Hindlimb muscle (tissue), 1 donor: ENCODE measurements at regions not wholly inside any gene's neighbourhood (a gene's known extent, or its start where the extent isn't known, plus 50 kb on each side); places are given as distances from the start of the nearest gene placed in this dataset.

Source experiments
- DNase-seq: peaks from one replicate; pipeline ENCODE4 v3.0.0-alpha.2; 2013

DNA sequence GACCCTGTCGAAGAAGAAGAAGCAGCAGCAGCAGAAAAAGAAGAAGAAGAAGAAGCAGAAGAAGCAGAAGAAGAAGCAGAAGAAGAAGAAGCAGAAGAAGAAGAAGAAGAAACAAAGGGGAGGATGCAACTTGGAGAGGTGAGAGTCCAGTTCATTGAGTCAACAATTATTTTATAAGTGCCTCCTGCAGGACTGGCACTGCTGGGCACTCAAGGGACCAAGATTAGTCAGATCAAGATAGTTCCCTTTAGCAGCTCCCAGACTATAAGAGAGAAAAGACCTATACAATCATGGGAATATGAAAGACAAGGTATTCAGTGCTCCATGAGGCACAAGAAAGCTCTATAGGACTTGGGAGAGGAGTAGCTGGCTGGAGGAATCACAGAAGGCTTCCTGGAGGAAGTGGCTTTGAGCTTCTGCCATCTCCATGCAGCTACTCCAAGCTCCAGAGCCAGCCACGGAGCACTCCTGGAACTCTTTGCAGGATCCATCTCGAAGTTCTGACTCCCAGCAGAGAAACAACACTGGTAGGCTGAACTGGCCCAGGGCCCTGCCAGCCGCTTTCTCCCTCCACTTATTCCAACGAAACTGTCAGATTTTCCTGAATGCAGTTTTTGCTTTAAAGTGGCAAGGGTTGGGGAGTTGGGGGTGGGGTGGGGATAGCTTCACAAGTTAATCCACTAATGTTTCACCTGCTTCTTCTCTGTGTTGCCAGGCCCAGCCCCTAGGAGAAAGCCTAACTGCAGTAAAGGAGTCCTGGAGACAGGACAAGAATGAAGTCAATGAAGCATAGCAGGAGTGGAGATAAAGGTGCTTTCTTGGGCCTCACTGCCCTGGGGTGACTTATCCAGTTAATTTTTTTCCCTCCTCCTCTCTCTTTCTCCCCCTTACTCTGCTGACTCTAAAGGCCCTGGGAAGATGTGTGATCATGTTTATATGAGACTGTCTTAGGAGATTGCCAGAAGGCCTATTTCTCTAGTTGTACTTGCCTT is 140.1 kb upstream of the PARP11 start:
- DNase-seq, result no peak

DNA sequence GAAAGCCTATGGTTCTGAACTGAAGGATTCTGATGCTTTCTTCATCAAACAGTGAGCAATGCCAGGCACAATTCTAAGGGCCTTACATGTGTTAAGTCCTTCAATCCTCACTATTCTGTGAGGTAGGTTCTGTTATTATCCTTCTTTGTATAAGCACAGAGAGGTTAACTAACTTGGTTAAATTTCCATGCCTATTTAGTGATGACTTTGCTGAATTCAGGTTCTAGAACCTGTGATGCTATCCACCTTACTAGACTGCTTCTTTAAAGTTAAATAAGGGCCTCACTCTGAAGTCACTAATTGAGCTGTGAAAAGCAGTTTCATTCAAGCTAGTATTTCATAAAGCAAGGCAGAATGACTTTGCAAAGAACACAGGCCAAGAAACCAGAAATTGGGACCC is 138.9 kb upstream of the PARP11 start:
- DNase-seq, result no peak

DNA sequence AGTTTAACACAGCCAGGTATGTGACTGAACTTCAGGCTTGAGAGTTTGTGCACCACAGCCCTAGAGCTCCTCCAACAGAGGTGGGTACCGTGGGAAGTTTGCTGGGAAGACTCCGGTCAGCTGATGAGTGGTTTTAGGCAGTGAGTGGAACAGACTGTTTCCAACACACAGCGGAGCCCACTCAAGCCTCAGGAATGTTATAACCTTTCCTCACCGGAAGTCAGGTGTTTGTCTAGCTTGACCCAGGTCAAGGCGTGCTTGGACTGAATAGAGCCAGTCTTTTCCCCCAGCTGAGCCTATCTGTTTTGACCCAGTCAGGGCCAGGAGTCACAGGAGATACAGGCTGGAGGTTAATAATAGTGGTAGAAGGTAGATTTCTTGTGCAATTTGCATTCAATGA is 138.4 kb upstream of the PARP11 start:
- no peak for DNase-seq

DNA sequence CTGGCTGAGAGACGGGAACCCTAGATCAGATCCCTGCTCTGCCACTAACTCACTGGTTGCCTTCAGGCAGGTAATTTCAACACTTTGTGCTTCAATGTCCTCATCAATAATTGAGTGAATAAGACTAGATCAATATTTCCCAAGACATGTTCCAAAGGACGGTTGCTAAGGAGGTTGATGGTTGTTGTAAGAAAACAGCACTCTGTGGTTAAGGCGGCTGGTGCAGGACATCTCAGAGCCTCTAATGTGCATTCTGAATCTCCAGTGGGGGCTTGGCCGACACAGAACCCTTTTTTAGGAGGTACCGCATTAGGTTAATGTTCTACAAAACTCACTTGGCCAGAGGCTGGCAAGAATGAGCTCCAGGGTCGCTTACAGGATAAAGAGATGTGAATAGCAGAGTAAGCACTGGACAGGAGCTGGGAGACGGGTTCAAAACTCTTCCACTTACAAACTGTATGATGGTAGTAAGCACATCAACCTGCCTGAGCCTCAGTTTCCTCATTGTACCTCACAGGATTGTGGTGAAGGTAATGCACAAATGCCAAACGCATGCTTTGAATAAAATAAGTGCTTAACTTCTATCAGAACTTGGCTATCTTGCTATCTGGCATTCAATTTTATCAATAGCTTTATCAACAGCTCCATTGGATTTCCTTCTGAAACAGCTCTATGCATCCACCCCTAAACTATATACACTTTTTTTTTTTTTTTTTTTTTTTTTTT is 136.9 kb upstream of the PARP11 start:
- DNase-seq, result no peak

DNA sequence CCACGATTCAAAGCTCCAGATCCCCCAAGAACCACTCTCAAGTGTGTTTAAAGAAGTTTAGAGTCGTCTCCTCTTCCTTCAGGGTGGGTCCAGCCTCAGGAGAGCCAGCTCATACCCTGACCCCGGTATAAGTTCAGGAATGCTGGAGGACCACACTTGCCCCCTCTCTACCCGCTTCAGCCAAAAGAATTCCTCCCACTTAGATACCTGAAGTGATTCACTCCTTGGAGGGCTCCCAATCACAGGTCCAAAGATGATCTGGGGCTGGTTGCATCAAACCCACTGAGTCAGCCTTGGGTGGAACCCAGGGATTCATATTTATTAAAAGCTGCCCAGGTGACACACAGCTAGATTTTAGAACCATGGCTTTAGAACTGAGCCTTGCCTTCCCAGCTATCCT is 133.5 kb upstream of the PARP11 start:
- no peak for DNase-seq

DNA sequence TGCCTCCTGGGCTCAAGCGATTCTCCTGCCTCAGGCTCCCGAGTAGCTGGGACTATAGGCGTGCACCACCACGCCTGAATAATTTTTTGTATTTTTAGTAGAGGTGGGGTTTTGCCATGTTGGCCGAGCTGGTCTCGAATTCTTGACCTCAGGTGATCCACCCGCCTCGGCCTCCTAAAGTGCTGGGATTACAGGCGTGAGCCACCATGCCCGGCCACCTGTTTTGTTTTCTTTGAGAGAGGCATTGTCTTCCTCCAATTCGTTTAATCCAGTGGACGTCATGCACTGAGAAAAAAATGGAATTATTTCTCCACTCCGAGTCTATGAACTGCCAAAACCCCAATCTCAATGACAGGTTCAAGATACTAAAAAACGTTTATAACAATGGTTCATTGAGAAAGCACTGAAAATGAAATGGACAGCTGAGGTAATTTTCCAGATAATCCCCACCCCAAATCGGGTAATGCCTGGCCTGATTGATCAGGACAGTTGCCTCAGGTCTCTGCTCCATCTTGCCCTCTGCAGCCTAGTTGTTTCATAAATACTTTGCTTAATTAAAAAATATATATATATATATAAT is 132.7 kb upstream of the PARP11 start:
- DNase-seq, result no peak

DNA sequence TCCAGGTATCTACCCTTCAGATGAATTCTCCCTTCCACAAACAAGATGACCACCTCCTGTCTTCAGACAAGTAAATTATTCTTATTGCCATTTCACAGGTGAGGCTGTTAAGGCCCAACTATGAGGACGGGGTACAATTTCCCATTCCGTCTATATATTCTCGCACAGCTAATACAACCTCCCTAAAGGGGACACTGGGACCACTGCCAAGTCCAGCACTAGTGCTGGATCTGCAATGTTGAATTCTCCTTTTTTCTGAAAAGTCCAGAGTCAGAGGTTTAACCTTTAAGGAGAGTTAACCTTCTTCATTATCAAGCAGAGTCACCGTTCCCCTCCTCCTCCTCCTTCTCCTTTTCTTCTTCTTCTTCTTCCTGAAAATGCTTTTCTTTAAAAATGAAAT is 130.4 kb upstream of the PARP11 start:
- no peak for DNase-seq

DNA sequence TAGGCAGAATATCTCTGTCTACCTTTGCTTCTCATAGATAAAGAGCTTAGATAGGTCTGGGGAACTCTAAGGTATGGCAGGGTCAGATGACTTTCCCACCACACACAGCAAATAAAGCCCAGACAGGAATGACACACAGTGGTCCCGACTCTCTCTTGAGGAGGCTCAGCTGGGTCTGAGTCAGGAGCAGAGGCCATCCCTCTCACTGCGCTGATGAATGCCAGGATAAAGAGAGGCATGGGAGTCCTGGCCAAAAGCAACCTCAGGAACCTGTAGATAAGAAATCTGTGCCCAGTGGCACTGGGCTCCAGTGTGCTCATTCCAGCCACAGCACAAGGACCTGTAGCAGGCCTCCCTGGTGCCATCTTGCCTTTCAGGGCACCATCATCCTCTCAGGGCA is 129.4 kb upstream of the PARP11 start:
- no peak for DNase-seq

DNA sequence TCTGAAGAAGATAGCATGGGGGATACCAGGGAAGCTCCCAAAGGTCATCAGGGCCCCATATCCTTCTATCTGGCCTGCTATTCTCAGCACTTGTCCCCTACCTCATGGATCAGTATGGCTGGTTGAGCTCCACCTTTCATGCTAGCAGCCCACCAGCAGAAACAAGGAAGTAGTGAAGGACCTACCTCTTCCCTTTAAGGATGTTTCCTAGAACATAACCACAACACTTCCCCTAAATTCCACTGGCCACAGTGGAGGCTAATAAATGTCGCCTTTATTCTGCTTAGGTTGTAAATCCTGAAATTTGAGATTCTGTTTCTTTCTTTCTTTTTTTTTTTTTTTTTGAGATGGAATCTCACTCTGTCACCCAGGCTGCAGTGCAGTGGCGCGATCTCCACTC is 128.6 kb upstream of the PARP11 start:
- DNase-seq, result no peak

DNA sequence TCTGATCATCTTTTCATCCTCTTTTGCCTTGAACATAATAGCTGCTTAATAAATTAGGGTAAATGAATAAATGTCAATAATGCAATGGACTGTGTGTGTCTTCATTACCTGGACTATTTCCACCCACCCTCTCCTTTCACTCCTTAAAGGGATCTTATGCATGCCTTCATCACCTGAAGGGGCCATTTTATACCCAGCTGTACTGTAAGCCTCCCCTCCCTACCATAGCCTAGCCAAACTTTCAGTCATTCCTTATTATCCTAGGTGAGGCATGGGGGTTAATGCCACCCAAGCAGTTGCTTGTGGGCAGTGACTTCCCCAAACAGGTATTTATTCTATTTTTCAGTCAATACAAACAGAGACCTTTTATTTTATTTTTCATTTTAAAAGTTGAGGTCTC is 127.8 kb upstream of the PARP11 start:
- DNase-seq, result no peak

DNA sequence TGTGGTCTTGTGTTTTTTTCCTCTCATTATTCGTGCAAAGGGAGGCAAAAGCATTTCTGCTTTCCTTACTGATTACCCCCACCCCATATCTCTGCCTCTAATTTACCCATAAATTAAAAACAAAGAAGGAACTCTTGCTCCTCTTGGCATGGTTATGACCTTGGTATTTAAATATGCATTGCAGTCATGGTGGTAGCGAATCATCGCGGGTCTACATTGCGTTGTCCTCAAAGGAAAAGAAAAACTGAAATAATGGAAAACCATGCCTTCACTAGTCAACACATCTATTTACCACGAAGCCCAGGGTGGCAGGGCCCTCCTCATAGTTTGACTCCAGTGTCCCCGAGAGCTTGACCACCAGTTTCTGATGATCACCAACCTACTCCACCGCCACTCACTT is 126.7 kb upstream of the PARP11 start:
- no peak for DNase-seq

DNA sequence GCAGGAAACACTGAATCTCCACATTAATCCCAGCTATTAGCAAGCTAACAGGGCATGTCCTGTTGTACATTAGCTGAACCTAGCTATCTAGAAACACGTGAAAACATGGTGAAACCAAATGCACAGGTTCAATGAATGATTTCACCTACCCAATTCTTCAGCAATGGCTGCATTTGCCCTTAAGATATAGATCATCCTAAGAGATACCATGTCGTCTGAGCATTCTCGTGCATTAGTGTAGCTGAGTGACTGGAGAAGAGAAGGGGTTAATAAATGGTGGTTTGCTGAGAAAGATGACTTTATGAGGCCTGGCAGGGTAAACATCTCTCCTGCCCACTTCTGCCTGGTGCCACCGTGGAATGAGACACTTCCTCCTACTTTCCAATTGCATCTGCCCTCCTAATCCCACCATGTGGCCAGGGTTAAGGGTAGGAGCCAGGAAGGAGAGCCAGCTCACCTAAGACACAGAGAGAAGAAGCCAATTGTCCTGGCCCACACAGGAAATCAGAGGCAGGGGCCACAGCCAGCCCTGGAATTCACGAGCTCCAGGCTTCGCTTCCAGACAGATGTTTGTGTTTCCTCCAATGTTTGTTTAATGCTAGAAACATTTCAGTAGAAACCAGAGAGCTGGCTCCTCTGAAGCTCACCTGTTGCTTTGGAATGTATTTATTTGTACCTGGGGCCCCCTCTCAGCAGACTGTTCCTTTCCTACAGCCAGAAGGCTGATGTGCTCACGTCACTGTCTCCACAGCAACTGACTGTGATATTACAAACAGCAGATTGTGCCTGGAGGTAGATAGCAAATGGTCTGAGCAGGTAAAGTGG is 126.0 kb upstream of the PARP11 start:
- no peak for DNase-seq

DNA sequence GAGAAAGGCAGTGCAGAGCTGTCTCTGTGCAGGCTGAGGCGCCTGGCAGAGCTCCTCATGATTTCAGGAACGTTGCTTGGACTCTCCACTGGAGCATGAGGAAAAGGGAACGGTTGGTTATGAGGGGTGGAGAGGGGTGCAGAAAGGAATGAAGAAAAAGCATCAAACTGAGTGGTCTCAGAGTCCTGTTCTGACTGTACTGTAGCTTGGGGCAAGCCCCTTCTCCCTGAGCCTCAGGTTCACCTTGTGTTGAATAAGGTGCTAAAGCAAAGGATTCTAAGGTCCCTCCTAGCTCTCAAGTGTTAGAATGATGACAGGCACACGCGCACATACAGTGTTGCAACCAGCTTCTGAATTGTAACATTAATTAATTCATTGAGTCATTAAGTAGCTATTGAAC is 125.2 kb upstream of the PARP11 start:
- DNase-seq, result no peak

DNA sequence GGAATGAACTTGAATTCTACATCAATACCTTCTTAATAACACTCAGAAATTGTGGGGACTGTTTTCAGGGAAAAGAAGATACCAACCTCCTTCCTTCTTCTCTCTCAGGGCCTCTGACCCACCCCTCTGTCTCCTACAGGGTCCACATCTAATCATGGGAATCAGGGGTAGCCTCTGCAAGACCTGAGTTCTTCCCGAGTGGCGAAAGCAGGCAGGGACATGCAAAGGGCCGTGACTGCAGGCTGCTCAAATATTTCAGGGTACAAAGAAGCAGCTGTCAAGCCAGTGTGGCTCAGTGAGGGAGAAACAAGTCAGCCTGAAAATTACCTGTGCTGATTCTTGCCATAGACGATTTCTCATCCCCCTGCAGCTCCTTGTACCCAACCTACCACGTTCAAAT is 123.1 kb upstream of the PARP11 start:
- no peak for DNase-seq

DNA sequence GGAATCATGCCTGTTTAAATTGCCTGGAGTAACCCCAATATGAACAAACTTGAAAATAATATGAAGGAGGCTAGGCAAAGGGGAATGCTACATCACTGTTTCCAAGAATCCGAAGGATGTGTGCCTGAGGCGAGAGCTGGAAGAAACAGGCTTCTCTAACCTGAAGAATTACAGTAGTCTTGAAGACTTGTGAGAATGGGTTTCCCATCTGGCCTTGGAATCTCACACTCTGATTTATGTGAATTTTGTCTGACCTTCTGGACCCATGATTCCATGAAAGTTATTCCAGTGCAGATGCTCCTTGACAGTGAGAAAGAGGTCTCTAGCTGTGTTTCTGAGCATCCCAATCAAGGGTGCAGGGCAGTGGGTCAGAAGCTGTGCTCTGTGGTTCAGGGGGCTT is 122.1 kb upstream of the PARP11 start:
- no peak for DNase-seq

DNA sequence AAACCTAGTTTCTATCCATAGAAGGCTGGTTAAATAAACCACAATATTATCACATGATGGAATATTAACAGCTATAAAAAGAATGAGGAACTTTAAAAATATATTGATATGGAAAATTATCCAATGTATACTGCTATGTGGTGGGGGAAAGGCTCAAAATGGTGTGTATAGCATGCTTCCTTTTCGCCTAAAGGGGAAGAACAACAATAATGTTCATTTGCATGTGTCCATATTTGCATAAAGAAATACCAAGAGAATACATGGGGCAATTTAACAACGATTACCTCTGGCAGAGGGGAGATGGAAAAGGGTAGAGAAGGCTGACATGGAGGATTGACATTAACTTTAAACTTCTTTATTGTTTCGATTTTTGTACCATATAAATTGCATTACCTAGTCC is 121.3 kb upstream of the PARP11 start:
- no peak for DNase-seq

DNA sequence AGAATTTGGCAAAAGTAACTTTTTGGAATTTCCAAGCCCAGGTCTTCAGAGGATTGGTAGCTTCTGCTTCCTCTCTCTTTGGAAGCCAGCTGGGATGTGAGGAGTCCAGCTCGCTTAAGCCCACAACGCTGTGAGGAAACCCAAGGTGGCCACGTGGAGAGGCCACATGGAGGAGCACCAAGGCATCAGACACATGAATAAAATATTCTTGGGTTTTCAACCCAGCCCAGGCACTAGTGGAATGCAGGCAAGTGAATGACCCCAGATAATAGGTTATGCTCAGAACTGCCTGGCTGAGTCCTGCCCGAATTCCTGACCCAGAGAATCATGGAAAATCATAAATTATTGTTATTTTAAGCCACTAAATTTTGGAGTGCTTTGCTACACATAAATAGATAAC is 119.7 kb upstream of the PARP11 start:
- no peak for DNase-seq

DNA sequence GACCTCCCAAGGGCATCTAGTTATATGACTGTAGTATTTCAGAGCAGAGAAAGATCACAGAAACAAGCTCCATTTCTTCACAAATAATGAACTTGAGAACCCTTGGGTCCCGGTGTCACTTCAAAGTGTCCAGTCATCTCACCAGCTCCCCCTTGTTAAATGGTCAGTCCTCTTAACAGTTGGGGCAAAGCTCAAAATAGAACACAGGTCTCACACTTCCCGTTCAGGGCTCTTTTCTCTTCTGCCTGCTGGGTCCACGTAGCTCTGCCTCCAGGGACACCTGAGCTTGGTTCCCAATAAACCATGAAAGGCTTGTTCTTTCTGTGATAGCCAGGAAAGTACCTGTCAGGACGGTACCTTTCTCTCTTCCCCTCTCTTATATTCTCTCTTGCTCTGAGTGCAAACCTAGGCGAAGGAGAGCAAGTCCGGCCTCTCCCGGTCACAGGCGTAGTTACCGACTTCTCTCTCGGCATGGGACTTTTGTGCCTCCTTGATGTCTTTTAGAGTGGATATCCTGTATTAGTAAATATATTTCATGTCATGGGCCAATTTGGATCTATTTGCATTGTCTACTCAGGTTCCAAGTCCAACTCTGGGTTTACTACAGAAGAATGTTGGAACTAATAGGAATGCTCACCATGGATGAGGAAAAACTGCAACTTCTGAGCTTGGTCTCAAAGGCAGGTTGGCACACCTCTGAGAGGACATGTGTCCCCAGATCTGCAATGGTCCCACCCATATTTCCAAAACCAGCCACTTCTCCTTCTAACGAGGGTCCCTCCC is 118.8 kb upstream of the PARP11 start:
- no peak for DNase-seq

DNA sequence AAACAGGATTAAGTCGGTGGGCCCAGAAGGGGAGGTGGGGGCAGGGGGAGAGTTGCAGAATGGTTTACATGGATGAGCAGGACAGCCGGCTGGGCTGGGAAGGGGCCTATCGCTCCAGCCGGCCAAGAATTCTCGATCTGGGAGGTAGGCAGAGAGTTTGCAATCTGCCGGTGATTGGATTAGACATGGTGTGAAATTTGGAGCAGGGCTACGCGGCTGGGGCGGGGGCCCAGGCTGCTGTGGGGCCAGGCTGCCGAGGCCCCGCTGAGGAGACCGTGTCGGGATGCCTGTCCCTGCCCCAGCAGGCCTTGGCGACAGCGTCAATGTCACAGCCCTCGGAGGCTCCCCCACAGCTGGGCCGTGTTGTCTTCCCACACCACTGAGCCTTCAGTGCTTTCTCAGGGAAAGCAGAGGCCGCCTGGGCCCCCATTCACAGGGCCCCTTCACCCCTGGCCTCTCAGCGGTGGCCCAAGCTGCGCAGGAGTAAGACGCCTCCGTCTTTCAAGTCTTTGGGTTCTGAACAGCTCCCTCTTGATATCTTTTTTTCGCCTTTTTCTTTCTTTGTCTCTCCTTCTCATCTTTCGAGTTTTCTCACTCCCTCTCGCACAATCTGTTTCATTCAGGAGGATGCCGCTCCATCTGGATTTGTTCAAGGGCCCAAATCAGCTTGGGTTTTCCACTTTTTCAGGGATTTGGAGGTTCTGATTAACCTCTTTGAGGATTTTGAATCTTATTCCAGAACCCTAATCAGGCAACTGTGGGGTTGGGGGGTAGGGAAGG is 117.5 kb upstream of the PARP11 start:
- DNase-seq, result no peak

DNA sequence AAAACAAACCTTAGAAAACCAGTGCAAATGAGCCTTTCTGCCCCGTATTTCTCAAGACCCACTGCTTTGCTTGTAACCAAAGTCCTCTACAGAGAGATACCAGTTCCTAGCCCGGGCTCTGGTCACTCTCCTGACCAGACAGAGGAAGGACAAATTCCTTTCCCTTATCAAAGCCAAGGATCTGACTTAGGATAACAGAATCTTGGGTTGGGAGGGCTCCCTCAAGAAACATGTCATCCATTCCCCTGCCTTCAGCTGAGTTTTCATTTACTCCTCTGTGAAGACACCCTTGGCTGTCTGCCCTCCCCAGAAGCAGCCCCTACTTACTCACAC is 116.0 kb upstream of the PARP11 start:
- no peak for DNase-seq

DNA sequence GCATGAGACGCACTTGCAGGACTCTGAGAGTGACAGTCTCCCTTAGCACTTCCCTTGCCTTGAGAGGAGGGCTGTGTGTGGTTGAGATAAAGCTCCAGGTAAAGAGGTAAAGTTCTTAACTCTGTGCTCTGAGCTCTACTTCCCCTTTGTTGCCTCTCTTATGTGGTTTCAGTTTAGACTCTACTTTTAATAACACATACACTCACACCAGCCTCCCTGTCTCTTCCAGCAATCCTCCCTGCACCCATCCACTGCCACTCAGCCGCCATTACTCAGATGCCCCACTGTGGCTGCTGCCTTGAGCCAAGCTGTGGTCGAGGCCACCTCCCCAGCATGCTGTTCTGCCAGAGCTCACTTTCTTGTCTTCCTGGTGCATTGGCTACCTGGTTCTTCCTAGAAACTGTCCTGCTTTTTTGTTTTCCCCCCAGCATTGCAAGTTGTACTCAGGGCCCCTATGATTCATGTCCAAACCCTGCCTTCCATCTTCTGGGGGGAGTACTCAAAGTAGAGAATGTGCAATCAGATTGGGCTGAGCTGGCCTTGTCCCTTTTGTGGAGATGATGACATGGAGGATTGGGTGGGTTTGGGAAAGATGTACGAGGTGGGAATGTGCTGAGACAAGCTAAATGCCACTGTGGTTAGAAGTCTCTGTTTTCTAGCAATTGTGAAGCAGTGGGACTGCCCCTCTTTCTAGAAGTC is 115.5 kb upstream of the PARP11 start:
- no peak for DNase-seq
